BLaER1 treated with 17β-estradiol and CSF1 and Interleukin-3, amounts not matched to agents 10 nM and 100 nM (cell line): ENCODE measurements at regions not wholly inside any gene's neighbourhood (a gene's known extent, or its start where the extent isn't known, plus 50 kb on each side); places are given as distances from the start of the nearest gene placed in this dataset.
A peak's percentile ranks its signal among the peaks of the same experiment; 100 is the strongest.

ENCODE experiments used
- H3K27ac ChIP-seq, 11 experiments: shearing (Covaris generic); formaldehyde crosslinking; 2 replicates each; pipeline ENCODE4 v1.8.1; 2022
- H3K27me3 ChIP-seq, 11 experiments: shearing (Covaris generic); formaldehyde crosslinking; 2 replicates each; pipeline ENCODE4 v1.8.1; 2022
- H3K36me3 ChIP-seq, 11 experiments: shearing (Covaris generic); formaldehyde crosslinking; 2 replicates each; pipeline ENCODE4 v1.8.1; 2022
- H3K4me1 ChIP-seq, 10 experiments: shearing (Covaris generic); formaldehyde crosslinking; 2 replicates each; pipeline ENCODE4 v1.8.1; 2022
- H3K4me2 ChIP-seq, 11 experiments: shearing (Covaris generic); formaldehyde crosslinking; 2 replicates each; pipeline ENCODE4 v1.8.1; 2022
- H3K4me3 ChIP-seq, 10 experiments: shearing (Covaris generic); formaldehyde crosslinking; 2 replicates each; pipeline ENCODE4 v1.8.1; 2022
- H3K9ac ChIP-seq, 11 experiments: shearing (Covaris generic); formaldehyde crosslinking; 2 replicates each; pipeline ENCODE4 v1.8.1; 2022
- H3K9me3 ChIP-seq, 11 experiments: shearing (Covaris generic); formaldehyde crosslinking; replicated peaks in 1 of 11; 2 replicates each; pipeline ENCODE4 v1.8.1; 2022
- H4K20me1 ChIP-seq, 11 experiments: shearing (Covaris generic); formaldehyde crosslinking; 2 replicates each; pipeline ENCODE4 v1.8.1; 2022
- Cebpa-rat ChIP-seq, 11 experiments: shearing (Covaris generic); IDR thresholded peaks; 2 replicates each; pipeline ENCODE4 v1.8.1; 2022

DNA sequence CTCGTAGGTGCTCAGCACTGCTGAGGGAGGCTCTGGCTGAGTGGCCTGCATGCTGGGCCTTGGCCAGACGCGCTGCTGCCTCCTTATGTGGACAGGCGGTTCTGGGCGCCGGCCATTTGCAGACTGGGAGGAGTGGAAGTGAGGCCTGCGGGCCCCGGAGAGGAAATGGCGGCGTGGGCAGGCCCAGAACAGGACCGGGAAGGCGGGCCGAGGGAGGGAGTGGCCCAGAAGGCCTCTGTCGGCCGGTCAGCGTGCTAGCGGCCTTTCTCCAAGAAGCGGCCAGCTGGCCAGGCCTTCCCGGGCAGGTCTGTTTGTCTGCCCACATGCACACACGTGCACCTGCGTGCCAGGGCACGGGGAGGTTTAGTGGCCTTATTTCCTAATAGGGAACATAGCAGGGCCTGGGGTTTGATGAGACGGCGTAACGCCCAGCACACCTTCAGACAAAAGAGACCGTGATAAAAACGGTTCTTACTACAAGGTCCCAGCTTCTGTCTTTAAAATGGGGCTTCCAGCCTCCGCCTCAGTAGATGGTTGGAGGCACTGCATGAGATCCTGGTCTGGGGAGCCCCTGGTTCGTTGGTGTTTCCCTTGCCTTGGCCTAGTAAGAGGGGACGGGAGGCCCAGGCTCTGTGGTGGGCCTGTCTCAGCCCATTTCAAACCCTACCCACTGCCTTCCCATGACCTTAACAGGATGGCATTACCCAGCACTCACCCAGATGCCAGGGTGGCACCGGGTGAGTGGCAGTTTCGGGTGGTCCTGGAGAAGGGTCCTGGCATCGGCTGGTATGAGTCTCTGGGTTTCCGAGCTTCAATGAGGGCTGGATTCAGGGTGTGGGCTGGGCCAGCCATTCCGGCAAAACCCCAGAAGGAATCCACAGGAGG lies 65.1 kb upstream of the PPARA start:
- H3K4me3 ChIP-seq: no peak overlapping the region

DNA sequence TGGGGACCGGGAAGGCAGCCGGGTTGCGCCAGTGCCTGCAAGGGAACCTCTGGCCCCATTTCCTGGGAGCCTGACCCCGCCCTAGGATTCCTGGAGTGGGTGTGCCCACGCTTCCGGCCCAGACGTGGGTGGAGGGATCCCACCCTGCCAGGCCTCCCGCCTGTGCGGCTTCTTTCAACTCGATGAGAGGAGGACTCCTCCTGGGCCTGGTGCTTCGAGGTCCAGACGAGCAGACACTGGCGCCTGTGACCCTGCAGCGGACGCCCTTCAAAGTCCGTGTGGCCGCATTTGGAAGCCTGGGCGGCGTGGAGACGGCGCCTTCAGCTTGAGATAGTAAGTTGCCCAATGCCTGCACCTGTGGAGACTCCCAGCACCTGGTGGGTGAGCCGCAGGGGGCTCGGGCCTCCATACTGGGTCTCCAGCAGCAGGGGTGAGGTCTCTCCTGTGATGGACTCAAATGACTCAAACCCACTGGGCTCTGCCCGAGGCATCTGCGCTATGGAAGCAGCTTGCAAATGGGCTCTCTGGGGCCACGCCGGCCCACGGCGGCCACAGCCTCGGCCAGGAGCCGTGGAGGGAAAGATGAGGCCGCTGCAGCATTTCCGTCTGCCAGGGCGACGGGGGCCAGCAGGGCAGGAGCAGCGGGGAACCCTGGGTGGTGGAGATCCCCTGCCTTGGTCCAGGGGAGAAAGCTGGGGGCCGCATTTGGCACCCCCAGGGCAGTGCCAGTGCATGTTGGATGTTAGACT lies 64.3 kb upstream of the PPARA start:
- no peak for TF ChIP-seq Cebpa-rat (IDR thresholded peaks at IDR 0.05)
- Histone ChIP-seq H3K27me3 (no peaks in the 10 kb centered on the region), H4K20me1 (peaks cover 84 to 99% (median 91%) of the 10 kb centered on the region in 11 experiments; a peak in 21 of 22 replicates), H3K4me1 (peaks cover 0 to 37% (median 30%) of the 10 kb centered on the region in 10 experiments; a peak in 15 of 20 replicates), H3K27ac (no peak overlapping the region; a peak in 1 of 22 replicates), H3K4me2 (no peak overlapping the region), H3K4me3 (no peak overlapping the region), H3K36me3 (peaks cover 0 to 62% (median 8%) of the 10 kb centered on the region in 11 experiments; a peak in 10 of 22 replicates), H3K9ac (peak overlapping the region in 4 of 11 experiments; percentile 11 to 24 (median 20); a peak in 4 of 22 replicates), H3K9me3 (no peaks in the 10 kb centered on the region)

More for the DNA sequence above, 65.1 kb upstream of the PPARA start:
- peaks cover 0 to 37% (median 30%) of the 10 kb centered on the region in 10 experiments; a peak in 15 of 20 replicates for H3K4me1 ChIP-seq
- no peaks in the 10 kb centered on the region for H3K9me3 ChIP-seq
- TF ChIP-seq Cebpa-rat (IDR thresholded peaks at IDR 0.05): no peak
- peaks cover 0 to 60% (median 8%) of the 10 kb centered on the region in 11 experiments; a peak in 11 of 22 replicates for H3K36me3 ChIP-seq
- H3K27ac ChIP-seq: no peak overlapping the region; a peak in 1 of 22 replicates
- H3K27me3 ChIP-seq: no peaks in the 10 kb centered on the region
- H3K9ac ChIP-seq: peak overlapping the region in 3 of 11 experiments; percentile 3 to 19 (median 6); a peak in 2 of 22 replicates
- H3K4me2 ChIP-seq: no peak overlapping the region
- H4K20me1 ChIP-seq: peaks cover 80 to 97% (median 91%) of the 10 kb centered on the region in 11 experiments; a peak in 21 of 22 replicates

GRCh38 chr22:46086577-46087335 lies 63.6 kb upstream of the PPARA start:
- H4K20me1 ChIP-seq: peaks cover 84 to 99% (median 92%) of the 10 kb centered on the region in 11 experiments; a peak in 21 of 22 replicates

DNA sequence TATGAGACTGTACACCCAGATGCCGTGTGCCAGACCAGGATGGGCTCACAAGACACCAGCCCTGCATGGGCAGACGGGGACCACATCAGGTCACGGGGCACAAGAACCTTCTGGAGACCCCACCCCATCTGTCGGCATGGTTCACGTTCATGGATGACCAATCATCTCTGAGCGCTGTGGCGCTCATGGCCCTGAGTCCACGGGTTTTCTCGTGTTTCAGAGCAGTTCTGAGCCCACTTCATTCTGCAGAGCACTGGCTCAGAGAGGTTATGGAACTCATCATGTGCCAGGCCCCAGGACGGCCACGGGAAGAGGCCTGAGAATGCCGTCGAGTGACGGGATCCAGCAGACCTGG lies 63.0 kb upstream of the PPARA start:
- Histone ChIP-seq H3K27me3 (no peaks in the 10 kb centered on the region), H3K4me2 (peak overlapping the region in 9 of 11 experiments; percentile 24 to 75 (median 65); a peak in 16 of 22 replicates), H3K9me3 (no peaks in the 10 kb centered on the region), H3K4me3 (no peak overlapping the region), H3K36me3 (peaks cover 0 to 72% (median 10%) of the 10 kb centered on the region in 11 experiments; a peak in 12 of 22 replicates), H4K20me1 (peaks cover 88 to 99% (median 93%) of the 10 kb centered on the region in 11 experiments; a peak in 21 of 22 replicates), H3K4me1 (peaks cover 0 to 41% (median 30%) of the 10 kb centered on the region in 10 experiments; a peak in 15 of 20 replicates), H3K9ac (peak overlapping the region in 4 of 11 experiments; percentile 11 to 25 (median 22); a peak in 4 of 22 replicates), H3K27ac (no peak overlapping the region)
- TF ChIP-seq Cebpa-rat (IDR thresholded peaks at IDR 0.05): no peak

More at GRCh38 chr22:46086577-46087335, 63.6 kb upstream of the PPARA start:
- peaks cover 0 to 41% (median 30%) of the 10 kb centered on the region in 10 experiments; a peak in 15 of 20 replicates for H3K4me1 ChIP-seq
- TF ChIP-seq Cebpa-rat (IDR thresholded peaks at IDR 0.05): no peak
- no peaks in the 10 kb centered on the region for H3K27me3 ChIP-seq
- no peaks in the 10 kb centered on the region for H3K9me3 ChIP-seq
- peaks cover 0 to 66% (median 8%) of the 10 kb centered on the region in 11 experiments; a peak in 12 of 22 replicates for H3K36me3 ChIP-seq
- peak overlapping the region in 5 of 11 experiments; percentile 11 to 25 (median 21); a peak in 4 of 22 replicates for H3K9ac ChIP-seq
- no peak overlapping the region for H3K27ac ChIP-seq
- H3K4me3 ChIP-seq: no peak overlapping the region
- peak overlapping the region in 8 of 11 experiments; percentile 6 to 75 (median 66); a peak in 13 of 22 replicates for H3K4me2 ChIP-seq

DNA sequence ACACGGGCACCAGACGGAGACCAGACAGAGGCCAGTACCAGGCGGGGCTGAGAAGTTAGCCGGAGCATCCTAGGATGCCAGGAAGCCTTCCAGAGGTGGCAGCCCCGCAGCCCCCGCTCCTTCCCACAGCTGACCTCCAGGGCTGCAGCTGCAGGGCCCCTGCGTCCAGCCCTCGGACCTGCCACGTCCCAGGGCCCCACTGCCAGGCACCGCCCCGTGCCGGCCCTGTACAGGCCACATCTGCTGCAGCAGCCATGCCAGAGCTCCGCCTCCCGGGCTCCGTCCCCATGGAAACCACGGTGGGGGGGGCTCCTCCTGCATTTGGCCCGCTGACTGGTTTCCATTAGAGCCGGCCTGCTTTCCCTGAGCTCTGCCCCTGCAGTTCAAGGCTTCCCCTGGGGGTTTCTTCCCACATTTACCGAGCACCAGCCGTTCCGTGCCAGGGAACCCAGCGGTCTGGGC lies 62.5 kb upstream of the PPARA start:
- H3K4me3 ChIP-seq: no peak overlapping the region
- peaks cover 0 to 41% (median 30%) of the 10 kb centered on the region in 10 experiments; a peak in 15 of 20 replicates for H3K4me1 ChIP-seq
- no peaks in the 10 kb centered on the region for H3K9me3 ChIP-seq
- peak overlapping the region in 10 of 11 experiments; percentile 7 to 75 (median 62); a peak in 18 of 22 replicates for H3K4me2 ChIP-seq
- no peak for TF ChIP-seq Cebpa-rat (IDR thresholded peaks at IDR 0.05)
- H3K27ac ChIP-seq: no peak overlapping the region
- H3K27me3 ChIP-seq: no peaks in the 10 kb centered on the region
- H3K36me3 ChIP-seq: peaks cover 0 to 74% (median 11%) of the 10 kb centered on the region in 11 experiments; a peak in 12 of 22 replicates
- peaks cover 91 to 99% (median 96%) of the 10 kb centered on the region in 11 experiments; a peak in 21 of 22 replicates for H4K20me1 ChIP-seq
- peak overlapping the region in 4 of 11 experiments; percentile 2 to 24 (median 21); a peak in 3 of 22 replicates for H3K9ac ChIP-seq

GRCh38 chr22:46088541-46089311 lies 61.6 kb upstream of the PPARA start:
- H3K9me3 ChIP-seq: no peaks in the 10 kb centered on the region
- peaks cover 0 to 70% (median 13%) of the 10 kb centered on the region in 11 experiments; a peak in 12 of 22 replicates for H3K36me3 ChIP-seq
- H3K4me3 ChIP-seq: no peak overlapping the region
- peaks cover 0 to 41% (median 30%) of the 10 kb centered on the region in 10 experiments; a peak in 15 of 20 replicates for H3K4me1 ChIP-seq
- TF ChIP-seq Cebpa-rat (IDR thresholded peaks at IDR 0.05): no peak
- H3K27ac ChIP-seq: peak overlapping the region in 2 of 11 experiments; percentile 12 to 28; a peak in 1 of 22 replicates
- peak overlapping the region in 8 of 11 experiments; percentile 46 to 75 (median 66); a peak in 13 of 22 replicates for H3K4me2 ChIP-seq
- H4K20me1 ChIP-seq: peaks cover 95 to 100% (median 99%) of the 10 kb centered on the region in 11 experiments; a peak in 21 of 22 replicates
- H3K27me3 ChIP-seq: no peaks in the 10 kb centered on the region
- H3K9ac ChIP-seq: peak overlapping the region in 3 of 11 experiments; percentile 9 to 34 (median 30); a peak in 2 of 22 replicates
